Hepatic stellate cell (primary cell): ENCODE measurements at regions not wholly inside any gene's neighbourhood (a gene's known extent, or its start where the extent isn't known, plus 50 kb on each side); places are given as distances from the start of the nearest gene placed in this dataset.

Experiments used
- DNase-seq: peaks from one replicate; pipeline ENCODE4 v3.0.0; 2011; ENCODE audit warnings: low spot score

DNA sequence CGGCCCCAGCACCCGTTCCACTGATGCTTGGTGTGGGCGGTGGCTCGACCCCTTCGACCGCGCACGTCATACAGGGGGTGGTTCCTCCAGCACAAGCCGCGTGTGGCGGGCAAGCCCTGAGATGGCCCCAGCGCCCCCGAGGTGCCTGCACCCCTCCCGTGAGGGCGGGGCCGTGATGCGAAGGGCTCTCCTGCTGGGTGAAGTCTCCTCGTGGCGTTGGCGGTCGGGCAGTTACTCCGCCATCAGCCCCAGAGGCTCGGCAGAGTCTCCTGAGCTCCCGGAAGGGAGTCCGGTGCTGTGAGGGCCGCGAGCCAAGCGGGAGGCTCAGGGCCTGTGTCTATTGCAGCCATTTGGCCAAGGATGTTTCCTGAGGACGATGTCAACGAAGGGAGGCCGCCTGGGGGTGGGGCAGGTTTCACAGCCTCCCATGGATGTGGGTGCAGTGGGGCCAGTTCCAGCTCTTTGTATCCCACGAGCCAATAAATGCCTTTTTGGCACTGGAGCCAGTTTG lies 78.1 kb upstream of the GALNT9 start:
- no peak for DNase-seq

GRCh38 chr12:132406493-132407450 lies 77.4 kb upstream of the GALNT9 start:
- DNase-seq, result no peak

DNA sequence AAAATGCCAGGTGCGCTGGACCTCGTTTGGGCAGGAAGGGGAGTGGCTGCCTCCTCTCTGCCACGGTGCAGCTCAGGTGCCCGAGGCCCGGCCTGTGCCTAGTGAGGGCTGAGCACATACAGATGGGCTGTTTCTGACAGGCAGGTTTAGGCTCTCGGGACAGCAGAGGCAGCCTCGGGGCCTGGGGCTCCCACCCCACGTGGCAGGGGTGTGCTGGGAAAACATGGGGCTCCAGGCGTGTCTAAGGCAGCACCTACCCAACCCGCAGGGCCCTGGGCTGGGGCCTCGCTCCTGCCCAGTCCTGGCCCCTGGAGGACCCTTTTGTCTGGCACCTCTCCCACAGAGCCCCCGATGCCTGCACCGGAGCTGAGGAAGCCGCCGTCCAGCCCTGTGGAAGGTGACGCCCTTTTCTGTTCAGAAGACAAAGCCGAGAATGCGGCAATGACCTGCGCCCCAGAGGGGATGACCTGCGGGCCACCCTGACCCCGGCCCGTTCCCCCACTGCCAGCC lies 76.4 kb upstream of the GALNT9 start:
- no peak for DNase-seq

GRCh38 chr12:132404951-132405741 lies 75.8 kb upstream of the GALNT9 start:
- no peak for DNase-seq

GRCh38 chr12:132404435-132404855 lies 75.1 kb upstream of the GALNT9 start:
- DNase-seq, result no peak

DNA sequence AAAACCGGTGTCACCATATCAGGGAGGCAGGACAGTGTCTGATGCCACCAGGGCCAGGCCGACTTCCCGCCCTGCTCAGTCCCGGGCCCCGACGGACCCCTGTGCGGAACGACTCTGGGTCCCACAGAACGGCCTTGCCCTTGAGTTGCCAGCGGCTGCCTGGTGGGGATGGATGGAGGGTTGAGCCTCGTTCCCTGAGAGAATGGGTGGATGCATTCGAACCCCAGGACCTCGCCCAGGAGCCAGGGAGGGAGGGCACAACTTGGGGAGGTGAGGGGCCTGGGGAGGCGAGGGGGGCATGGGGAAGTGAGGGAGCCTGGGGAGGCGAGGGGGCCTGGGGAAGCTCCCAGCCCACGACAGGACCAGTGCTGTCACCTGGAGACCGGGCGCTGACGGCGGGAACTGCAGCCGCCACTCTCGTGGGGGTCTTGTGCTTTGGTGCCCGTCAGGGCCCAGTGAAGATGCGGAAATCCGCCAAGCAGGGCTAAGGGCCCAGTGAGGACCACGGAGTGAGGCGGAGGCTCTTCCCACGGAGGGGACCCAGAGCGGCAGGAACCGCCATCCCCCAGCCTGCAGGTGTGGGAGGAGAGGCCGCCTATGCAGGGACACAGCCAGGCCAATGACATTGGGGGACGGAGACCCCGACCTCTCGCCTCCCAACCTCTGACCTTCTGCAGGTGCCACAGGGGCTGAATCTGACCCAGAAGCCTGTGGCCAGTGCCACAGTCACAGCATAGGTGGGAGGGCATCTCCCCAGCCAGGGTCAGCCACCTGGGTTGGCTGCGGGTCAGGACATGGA lies 74.4 kb upstream of the GALNT9 start:
- DNase-seq, result no peak

GRCh38 chr12:132402831-132403416 lies 73.5 kb upstream of the GALNT9 start:
- no peak for DNase-seq

DNA sequence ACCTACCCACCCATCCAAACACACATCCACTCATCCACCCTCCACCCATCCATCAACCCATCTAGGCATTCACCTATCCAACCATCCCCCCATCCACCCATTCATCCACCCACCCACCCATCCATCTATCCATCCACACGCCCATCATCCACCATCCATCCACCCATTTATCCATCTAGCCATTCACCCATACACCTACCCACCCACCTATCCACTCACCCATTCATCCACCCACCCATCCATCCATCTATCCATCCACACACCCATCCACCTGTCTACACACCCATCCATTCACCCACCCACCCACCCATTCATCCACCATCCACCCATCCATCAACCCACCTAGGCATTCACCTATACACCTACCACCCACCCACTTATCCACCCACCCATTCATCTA lies 72.6 kb upstream of the GALNT9 start:
- no peak for DNase-seq

GRCh38 chr12:132400011-132400641 lies 70.7 kb upstream of the GALNT9 start:
- DNase-seq, result no peak

GRCh38 chr12:132399092-132400010 lies 70.0 kb upstream of the GALNT9 start:
- DNase-seq, result no peak

DNA sequence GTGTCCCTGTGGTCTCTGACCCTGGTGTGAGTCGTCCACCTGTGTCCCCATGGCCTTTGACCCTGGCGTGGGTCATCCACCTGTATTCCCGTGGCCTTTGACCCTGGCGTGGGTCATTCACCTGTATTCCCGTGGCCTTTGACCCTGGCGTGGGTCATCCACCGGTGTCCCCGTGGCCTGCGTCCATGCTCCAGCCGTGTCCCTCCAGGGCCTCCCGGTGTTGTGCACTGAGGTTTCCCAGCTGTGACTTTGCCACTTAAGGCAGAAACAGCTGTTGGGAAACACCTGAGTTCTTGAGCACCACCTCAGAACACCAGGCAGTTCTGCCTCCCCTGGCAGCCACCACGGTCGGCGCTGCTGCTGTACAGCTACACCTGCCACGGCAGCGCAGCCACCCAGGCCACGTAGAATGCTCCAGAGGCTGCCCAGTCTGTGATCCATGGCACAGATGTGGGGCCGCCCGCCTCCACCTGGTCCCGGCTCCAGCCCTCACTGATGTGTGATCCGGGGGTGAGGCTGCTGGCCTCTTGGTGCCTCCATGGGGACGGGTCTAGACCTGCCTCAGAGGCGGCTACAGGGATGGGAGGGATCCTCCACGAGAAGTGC lies 69.1 kb upstream of the GALNT9 start:
- DNase-seq, result no peak

- no peak for DNase-seq
Observed at GRCh38 chr12:132397934-132398385, 68.6 kb upstream of the GALNT9 start.

DNA sequence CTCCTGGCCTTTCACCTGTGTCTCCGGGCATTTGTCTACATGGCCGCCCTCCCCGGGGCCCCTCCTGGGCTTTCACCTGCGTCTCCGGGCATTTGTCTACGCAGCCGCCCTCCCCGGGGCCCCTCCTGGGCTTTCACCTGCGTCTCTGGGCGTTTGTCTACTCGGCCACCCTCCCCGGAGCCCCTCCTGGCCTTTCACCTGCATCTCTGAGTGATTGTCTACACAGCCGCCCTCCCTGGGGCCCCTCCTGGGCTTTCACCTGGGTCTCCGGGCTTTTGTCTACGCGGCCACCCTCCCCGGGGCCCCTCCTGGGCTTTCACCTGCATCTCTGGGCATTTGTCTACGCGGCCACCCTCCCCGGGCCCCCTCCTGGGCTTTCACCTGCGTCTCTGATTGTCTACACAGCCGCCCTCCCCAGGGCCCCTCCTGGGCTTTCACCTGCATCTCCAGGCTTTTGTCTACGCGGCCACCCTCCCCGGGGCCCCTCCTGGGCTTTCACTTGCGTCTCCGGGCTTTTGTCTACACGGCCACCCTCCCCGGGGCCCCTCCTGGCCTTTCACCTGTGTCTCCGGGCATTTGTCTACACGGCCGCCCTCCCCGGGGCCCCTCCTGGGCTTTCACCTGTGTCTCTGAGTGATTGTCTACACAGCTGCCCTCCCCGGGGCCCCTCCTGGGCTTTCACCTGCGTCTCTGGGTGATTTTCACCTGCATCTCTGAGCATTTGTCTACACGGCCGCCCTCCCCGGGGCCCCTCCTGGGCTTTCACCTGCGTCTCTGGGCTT lies 68.0 kb upstream of the GALNT9 start:
- DNase-seq, result no peak

GRCh38 chr12:132396657-132397056 lies 67.3 kb upstream of the GALNT9 start:
- no peak for DNase-seq

DNA sequence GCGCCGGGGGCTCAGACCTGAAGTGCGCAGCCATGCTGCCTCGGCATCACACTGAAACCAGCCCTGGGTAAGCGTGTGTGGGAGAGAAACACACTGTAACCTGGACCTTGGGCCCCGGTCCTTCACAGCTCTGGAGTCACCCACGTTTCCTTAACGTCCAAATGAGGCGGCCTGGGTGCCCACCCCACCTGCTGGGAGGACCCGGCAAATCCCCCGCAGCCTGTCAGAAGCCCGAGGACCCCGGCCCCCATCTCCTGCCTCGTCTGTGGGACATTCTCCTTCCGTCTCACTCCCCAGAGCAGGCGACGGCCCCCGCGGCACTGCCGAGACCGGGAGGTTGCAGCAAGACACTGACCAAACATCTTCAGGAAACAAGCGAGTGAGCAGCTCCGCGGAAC lies 66.5 kb upstream of the GALNT9 start:
- DNase-seq, result no peak

DNA sequence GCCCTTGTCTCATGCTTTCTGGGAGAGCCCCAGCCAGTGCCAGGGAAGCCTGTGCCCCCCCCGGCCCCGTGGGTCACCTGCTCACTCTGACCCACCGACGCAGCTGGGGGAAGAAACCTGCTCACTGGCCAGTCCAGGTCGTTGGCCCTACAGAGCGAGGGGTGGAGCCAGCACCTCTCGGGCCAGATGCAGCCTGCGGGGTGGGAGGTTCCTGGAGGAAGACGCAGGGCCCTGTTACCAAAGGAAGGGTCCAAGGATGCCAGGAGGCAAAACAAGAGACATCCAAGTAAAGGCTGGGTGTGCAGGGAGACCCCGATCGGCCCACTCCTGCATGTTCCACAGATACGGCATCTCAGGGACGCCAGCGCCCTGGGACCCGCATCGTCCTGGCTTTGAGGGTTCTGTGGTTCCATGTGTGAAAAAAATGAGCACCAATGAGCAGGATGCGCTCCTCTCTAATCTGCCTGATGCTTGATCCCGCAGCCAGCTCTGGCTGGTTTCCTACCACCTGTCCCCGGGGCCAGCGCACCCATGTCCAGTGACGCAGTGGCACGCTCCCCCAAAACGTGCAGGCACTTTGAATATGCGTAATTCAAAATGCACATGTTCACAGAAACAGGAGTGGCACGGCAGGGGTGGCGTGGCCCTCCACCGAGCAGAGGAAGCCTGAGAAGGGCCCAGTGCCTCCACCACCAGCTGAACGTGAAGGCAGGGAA lies 66.0 kb upstream of the GALNT9 start:
- DNase-seq, result no peak

DNA sequence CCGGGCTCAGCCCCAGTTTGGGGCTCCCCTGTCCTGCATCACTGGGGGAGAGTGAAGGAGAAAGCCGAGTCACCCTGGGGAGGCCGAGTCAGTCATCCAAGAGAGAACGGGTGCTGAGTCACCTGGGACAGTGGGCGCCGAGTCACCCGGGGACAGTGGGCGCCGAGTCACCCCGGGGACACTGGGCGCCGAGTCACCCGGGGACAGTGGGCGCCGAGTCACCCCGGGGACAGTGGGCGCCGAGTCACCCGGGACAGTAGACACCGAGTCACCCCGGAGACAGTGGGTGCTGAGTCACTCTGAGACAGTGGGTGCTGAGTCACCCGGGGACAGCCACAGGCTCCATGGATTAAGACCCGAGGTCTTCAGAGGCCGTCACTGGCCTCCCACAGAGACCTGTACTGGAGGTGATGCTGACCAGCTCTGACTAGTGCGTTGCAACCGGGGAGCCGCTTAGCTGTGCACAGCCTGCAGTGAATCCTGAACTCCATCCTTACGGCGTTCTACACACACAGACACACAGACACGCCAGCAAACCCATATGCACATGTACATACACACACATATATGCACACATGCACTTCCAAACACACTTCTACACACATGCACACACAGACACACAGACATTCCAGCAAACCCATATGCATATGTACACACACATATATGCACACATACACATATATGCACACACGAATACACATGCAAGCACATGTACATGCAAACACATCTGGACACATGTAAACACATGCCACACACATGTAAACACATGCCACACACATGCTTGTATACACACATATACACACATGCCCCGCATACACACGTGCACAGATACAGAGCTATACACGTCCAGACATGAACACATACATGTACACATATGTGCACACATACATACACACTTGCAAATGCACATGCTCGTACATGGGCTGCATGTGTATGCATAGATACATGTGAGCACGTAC lies 64.9 kb upstream of the GALNT9 start:
- DNase-seq, result no peak
